GM12878 (cell line): ENCODE measurements at regions not wholly inside any gene's neighbourhood (a gene's known extent, or its start where the extent isn't known, plus 50 kb on each side); places are given as distances from the start of the nearest gene placed in this dataset.

Source experiments
- ATAC-seq: fragments of 200-7000 bp; cut with Tn5 transposase; 3 replicates; pipeline ENCODE4 v1.9.1; 2020; ENCODE audit warnings: mild to moderate bottlenecking, moderate library complexity
- BruUV-seq: library from RNA; stranded (reverse); fragments of 400-500 nt; replicated peaks from 2 replicates; lab custom pipeline; 2021; lab: Mats Ljungman, UMichigan
- CTCF ChIA-PET: fragments of 300-600 bp; sonication (Branson Sonifier 250); formaldehyde crosslinking; extraction: SDS; loops from one replicate; lab custom pipeline; 2021; ENCODE audit warnings: inconsistent platforms; lab: Yijun Ruan, JAX
- POLR2A ChIA-PET: fragments of 350-600 bp; formaldehyde crosslinking; extraction: SDS; loops from one replicate; lab custom pipeline; 2021; ENCODE audit warnings: inconsistent platforms; lab: Charles Lee
- RAD21 ChIA-PET: fragments of 300-600 bp; sonication (Branson Sonifier 250); formaldehyde crosslinking; loops from one replicate; lab custom pipeline; 2023; ENCODE audit warnings: antibody characterized with exemption; ENCODE audit not compliant: unreplicated experiment; lab: Charles Lee
- SMC1A ChIA-PET: fragments of 300-600 bp; sonication (Branson Sonifier 250); formaldehyde crosslinking; loops from one replicate; lab custom pipeline; 2023; ENCODE audit not compliant: unreplicated experiment, uncharacterized antibody; lab: Charles Lee
- DNase-seq: peaks from one replicate; pipeline ENCODE4 v3.0.0-alpha.2; 2011; ENCODE audit warnings: low read depth, low spot score
- FAIRE-seq: peaks from 3 replicates; lab custom pipeline; 2011; peaks lifted over from hg19 to GRCh38; lab: Jason Lieb, UNC
- H2AFZ ChIP-seq: 2 replicates; pipeline ENCODE4 v1.6.0; 2011; ENCODE audit warnings: low read depth, low read length, control low read depth; ENCODE audit not compliant: control insufficient read depth
- H3K27ac ChIP-seq: 2 replicates; pipeline ENCODE4 v1.5.1; 2011; ENCODE audit warnings: control low read depth; ENCODE audit not compliant: control insufficient read depth, insufficient read depth
- H3K27me3 ChIP-seq, 2 experiments: replicated peaks in 1 of 2; 2 replicates each; pipeline versions ENCODE4 v1.6.0 to v1.6.1; 2011; ENCODE audit warnings: low read length in 1 of 2; ENCODE audit not compliant: control insufficient read depth in 2 of 2, insufficient read depth in 2 of 2
- H3K36me3 ChIP-seq, 2 experiments: 2 replicates each; pipeline ENCODE4 v1.5.1; 2011; ENCODE audit warnings: low read length in 1 of 2; ENCODE audit not compliant: control insufficient read depth in 2 of 2, insufficient read depth in 2 of 2
- H3K4me1 ChIP-seq: 2 replicates; pipeline ENCODE4 v1.6.1; 2011; ENCODE audit warnings: mild to moderate bottlenecking, low read length, moderate library complexity, mixed read lengths; ENCODE audit not compliant: control insufficient read depth, insufficient read depth
- H3K4me2 ChIP-seq: 2 replicates; pipeline ENCODE4 v1.6.0; 2011; ENCODE audit warnings: control low read depth; ENCODE audit not compliant: control insufficient read depth, insufficient read depth
- H3K4me3 ChIP-seq: fragments of 200-600 bp; sonication (generic); 2 replicates; pipeline ENCODE4 v1.5.1; 2016
- H3K79me2 ChIP-seq: 2 replicates; pipeline ENCODE4 v1.6.0; 2011; ENCODE audit warnings: low read length; ENCODE audit not compliant: control insufficient read depth, insufficient read depth
- H3K9ac ChIP-seq: 2 replicates; pipeline ENCODE4 v1.8.0; 2011; ENCODE audit warnings: low read length, control low read depth, mixed read lengths; ENCODE audit not compliant: control insufficient read depth, insufficient read depth
- H3K9me3 ChIP-seq: replicated peaks from 3 replicates; pipeline ENCODE4 v1.5.1; 2011; ENCODE audit warnings: mild to moderate bottlenecking, low read length; ENCODE audit not compliant: control insufficient read depth, insufficient read depth
- H4K20me1 ChIP-seq: 2 replicates; pipeline ENCODE4 v1.6.0; 2011; ENCODE audit not compliant: control insufficient read depth, insufficient read depth
- BCL3 ChIP-seq: IDR thresholded peaks from 2 replicates; pipeline ENCODE4 v1.6.1; 2011; ENCODE audit warnings: borderline replicate concordance, low read depth, mild to moderate bottlenecking, moderate library complexity, low read length; ENCODE audit not compliant: insufficient read depth, poor library complexity, severe bottlenecking
- BMI1 ChIP-seq: fragments of 450-650 bp; IDR thresholded peaks from 2 replicates; pipeline ENCODE4 v1.6.1; 2016; ENCODE audit warnings: mild to moderate bottlenecking, moderate library complexity, borderline replicate concordance
- E2F8 ChIP-seq: fragments of 450-650 bp; IDR thresholded peaks from 2 replicates; pipeline ENCODE4 v1.6.1; 2018; ENCODE audit warnings: mild to moderate bottlenecking, low read depth, moderate library complexity; ENCODE audit not compliant: partially characterized antibody
- MAX ChIP-seq: IDR thresholded peaks from 2 replicates; pipeline ENCODE4 v1.6.1; 2012; ENCODE audit warnings: low read depth, low read length, improper control_type of control experiment
- NFIC ChIP-seq: IDR thresholded peaks from 2 replicates; pipeline ENCODE4 v1.6.1; 2012; ENCODE audit warnings: low read depth, mild to moderate bottlenecking, inconsistent platforms, low read length, moderate library complexity
- PBX3 ChIP-seq: IDR thresholded peaks from 2 replicates; pipeline ENCODE4 v1.6.1; 2011; ENCODE audit warnings: mild to moderate bottlenecking, low read depth, low read length, moderate library complexity; ENCODE audit not compliant: insufficient replicate concordance
- RELA ChIP-seq: fragments of 450-650 bp; IDR thresholded peaks from 2 replicates; pipeline ENCODE4 v1.8.0; 2014; ENCODE audit warnings: borderline replicate concordance; ENCODE audit not compliant: partially characterized antibody
- RELB ChIP-seq: fragments of 450-650 bp; IDR thresholded peaks from 2 replicates; pipeline ENCODE4 v1.6.1; 2017; ENCODE audit warnings: low read depth, mild to moderate bottlenecking, moderate library complexity
- RFX5 ChIP-seq: IDR thresholded peaks from 2 replicates; pipeline ENCODE4 v1.6.1; 2011; ENCODE audit warnings: low read depth, low read length, improper control_type of control experiment
- SREBF2 ChIP-seq: IDR thresholded peaks from 2 replicates; pipeline ENCODE4 v1.6.1; 2012; ENCODE audit warnings: mild to moderate bottlenecking, low read length
- TAF1 ChIP-seq: IDR thresholded peaks from 2 replicates; pipeline ENCODE4 v1.6.1; 2011; ENCODE audit warnings: mild to moderate bottlenecking, low read depth, low read length, borderline replicate concordance
- ZBED1 ChIP-seq: IDR thresholded peaks from 2 replicates; pipeline ENCODE4 v1.6.1; 2016; ENCODE audit warnings: borderline replicate concordance
- ZBTB33 ChIP-seq: fragments of 450-650 bp; IDR thresholded peaks from 2 replicates; pipeline ENCODE4 v1.6.1; 2017; ENCODE audit warnings: mild to moderate bottlenecking
- ZNF24 ChIP-seq: fragments of 450-650 bp; IDR thresholded peaks from 2 replicates; pipeline ENCODE4 v1.6.1; 2017; ENCODE audit warnings: antibody characterized with exemption, mild to moderate bottlenecking
- WGBS: methylation state at CpG from one replicate; pipeline ENCODE4 v1.1.6; 2016; ENCODE audit warnings: low lambda C conversion rate; ENCODE audit not compliant: insufficient replicate concordance, insufficient coverage; ENCODE audit errors: missing lambda C conversion rate; 5-methylcytosine and 5-hydroxymethylcytosine counted together
- in situ Hi-C: fragments of 300-500 bp; cut with MboI; formaldehyde crosslinking; loops from 9 replicates; pipeline ENCODE4 v1.14.3; 2018; ENCODE audit warnings: mixed read lengths
- intact Hi-C: fragments of 100-400 bp; cut with micrococcal nuclease; formaldehyde crosslinking; loops from one replicate; pipeline ENCODE4 v1.14.2; 2022; ENCODE audit not compliant: unreplicated experiment

- TF ChIP-seq TAF1: no peak
These were observed 126.5 kb downstream of the ENGASE start (continued) for GRCh38 chr17:79201119-79201518.

- ATAC-seq (no peak), FAIRE-seq (no peak), DNase-seq (no peak)
- POLR2A ChIA-PET: no interaction called here
- Histone ChIP-seq H2AFZ (no peak overlapping the region), H3K9ac (no peak overlapping the region), H3K79me2 (no peaks in the 10 kb centered on the region), H3K4me3 (no peak overlapping the region), H3K27me3 (peaks cover 2% of the 10 kb centered on the region in 2 experiments; a peak in 2 of 4 replicates), H3K4me1 (no peaks in the 10 kb centered on the region), H3K4me2 (no peak overlapping the region), H3K9me3 (no peaks in the 10 kb centered on the region), H3K27ac (no peak overlapping the region), H3K36me3 (no peaks in the 10 kb centered on the region), H4K20me1 (no peaks in the 10 kb centered on the region)
- CTCF ChIA-PET: no interaction called here
- intact Hi-C loops (no loop called here), in situ Hi-C loops (no loop called here)
- WGBS: 19% methylated on average over 9 of the region's 10 CpGs
- RAD21 ChIA-PET: no interaction called here
- SMC1A ChIA-PET: no interaction called here
- BruUV-seq: no TSS peak
- TF ChIP-seq SREBF2: no peak
- TF ChIP-seq RELA: no peak
- TF ChIP-seq RELB: no peak
- no peak for TF ChIP-seq ZBED1
- no peak for TF ChIP-seq E2F8
- TF ChIP-seq ZNF24: no peak
- no peak for TF ChIP-seq TAF1
- no peak for TF ChIP-seq NFIC
- no peak for TF ChIP-seq RFX5
- no peak for TF ChIP-seq ZBTB33
- no peak for TF ChIP-seq PBX3
- no peak for TF ChIP-seq BCL3
- no peak for TF ChIP-seq BMI1
- TF ChIP-seq MAX: no peak
These were observed 122.3 kb downstream of the ENGASE start for GRCh38 chr17:79196913-79197312.
